ENCODE measurements at regions not wholly inside any gene's neighbourhood (a gene's known extent, or its start where the extent isn't known, plus 50 kb on each side); places are given as distances from the start of the nearest gene placed in this dataset.

- Mint-ChIP-seq H3K9me3 (peaks cover 7% of the 10 kb centered on the region), H3K36me3 (ENCODE audit: low read depth) (no peaks in the 10 kb centered on the region), H3K27me3 (ENCODE audit: insufficient read depth) (no peaks in the 10 kb centered on the region; the same call in 1 of the 2 replicates), H3K4me3 (no peak overlapping the region), H3K4me1 (ENCODE audit: low read depth) (no peaks in the 10 kb centered on the region), H3K27ac (no peak overlapping the region)
- DNase-seq: no peak
- TF ChIP-seq, protein P1, sequence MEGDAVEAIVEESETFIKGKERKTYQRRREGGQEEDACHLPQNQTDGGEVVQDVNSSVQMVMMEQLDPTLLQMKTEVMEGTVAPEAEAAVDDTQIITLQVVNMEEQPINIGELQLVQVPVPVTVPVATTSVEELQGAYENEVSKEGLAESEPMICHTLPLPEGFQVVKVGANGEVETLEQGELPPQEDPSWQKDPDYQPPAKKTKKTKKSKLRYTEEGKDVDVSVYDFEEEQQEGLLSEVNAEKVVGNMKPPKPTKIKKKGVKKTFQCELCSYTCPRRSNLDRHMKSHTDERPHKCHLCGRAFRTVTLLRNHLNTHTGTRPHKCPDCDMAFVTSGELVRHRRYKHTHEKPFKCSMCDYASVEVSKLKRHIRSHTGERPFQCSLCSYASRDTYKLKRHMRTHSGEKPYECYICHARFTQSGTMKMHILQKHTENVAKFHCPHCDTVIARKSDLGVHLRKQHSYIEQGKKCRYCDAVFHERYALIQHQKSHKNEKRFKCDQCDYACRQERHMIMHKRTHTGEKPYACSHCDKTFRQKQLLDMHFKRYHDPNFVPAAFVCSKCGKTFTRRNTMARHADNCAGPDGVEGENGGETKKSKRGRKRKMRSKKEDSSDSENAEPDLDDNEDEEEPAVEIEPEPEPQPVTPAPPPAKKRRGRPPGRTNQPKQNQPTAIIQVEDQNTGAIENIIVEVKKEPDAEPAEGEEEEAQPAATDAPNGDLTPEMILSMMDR (IDR thresholded peaks at IDR 0.05): no peak
Measured at GRCh38 chr3:63192248-63192647, 85.9 kb upstream of the SYNPR start.

DNA sequence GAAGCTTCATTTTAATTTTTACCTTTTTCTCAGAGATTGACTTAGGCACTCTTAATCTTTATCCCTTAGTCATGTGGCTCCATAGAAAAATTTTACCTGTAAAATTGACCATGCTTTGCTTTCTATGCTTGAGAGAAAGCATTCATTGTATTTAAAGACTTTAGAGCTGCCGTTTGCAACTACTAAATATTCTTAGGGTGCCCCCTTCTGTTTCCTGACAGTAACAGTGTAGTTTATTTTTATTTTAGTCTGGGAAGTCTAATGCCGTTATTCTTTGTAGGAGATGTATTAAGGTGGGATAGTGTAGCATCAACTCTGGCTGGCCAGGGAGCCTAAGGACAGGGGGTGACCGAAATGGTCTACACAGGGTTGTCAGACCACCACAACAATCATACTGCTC lies 84.5 kb upstream of the SYNPR start:
- H3K9me3 Mint-ChIP-seq: peaks cover 7% of the 10 kb centered on the region
- TF ChIP-seq, protein P1 (IDR thresholded peaks at IDR 0.05): peak; percentile 49; the same call in 1 of the 2 replicates

DNA sequence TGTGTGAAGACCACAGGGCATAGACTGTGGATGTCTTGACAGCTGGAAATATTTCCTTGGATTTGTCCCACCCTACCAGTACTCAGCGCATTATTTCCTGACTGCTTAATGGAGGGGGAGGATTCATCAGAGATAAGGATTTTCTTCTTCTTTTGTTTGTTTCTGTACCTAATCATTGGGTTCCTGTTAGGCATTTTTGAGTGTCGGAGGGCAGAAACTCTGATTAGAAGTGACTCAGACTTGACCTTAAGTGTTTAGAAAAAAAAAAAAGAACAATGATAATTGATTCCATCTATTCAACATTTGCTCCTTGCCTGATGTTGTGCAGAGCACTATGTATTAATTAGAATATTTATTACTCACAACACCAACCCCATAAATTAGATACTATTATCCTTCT lies 78.5 kb upstream of the SYNPR start:
- H3K4me3 Mint-ChIP-seq: no peak overlapping the region
- TF ChIP-seq, protein P1 (IDR thresholded peaks at IDR 0.05): no peak
- H3K9me3 Mint-ChIP-seq: peaks cover 6% of the 10 kb centered on the region
- no peaks in the 10 kb centered on the region for H3K36me3 Mint-ChIP-seq (ENCODE audit: low read depth)
- H3K27me3 Mint-ChIP-seq (ENCODE audit: insufficient read depth): no peaks in the 10 kb centered on the region; the same call in 1 of the 2 replicates
- H3K4me1 Mint-ChIP-seq (ENCODE audit: low read depth): no peaks in the 10 kb centered on the region
- no peak overlapping the region for H3K27ac Mint-ChIP-seq
- DNase-seq: no peak

More for the DNA sequence above, 84.5 kb upstream of the SYNPR start:
- Mint-ChIP-seq H3K27me3 (ENCODE audit: insufficient read depth) (no peaks in the 10 kb centered on the region; the same call in 1 of the 2 replicates), H3K27ac (no peak overlapping the region), H3K4me1 (ENCODE audit: low read depth) (no peaks in the 10 kb centered on the region), H3K36me3 (ENCODE audit: low read depth) (no peaks in the 10 kb centered on the region), H3K4me3 (no peak overlapping the region)
- DNase-seq: peak; percentile 23

DNA sequence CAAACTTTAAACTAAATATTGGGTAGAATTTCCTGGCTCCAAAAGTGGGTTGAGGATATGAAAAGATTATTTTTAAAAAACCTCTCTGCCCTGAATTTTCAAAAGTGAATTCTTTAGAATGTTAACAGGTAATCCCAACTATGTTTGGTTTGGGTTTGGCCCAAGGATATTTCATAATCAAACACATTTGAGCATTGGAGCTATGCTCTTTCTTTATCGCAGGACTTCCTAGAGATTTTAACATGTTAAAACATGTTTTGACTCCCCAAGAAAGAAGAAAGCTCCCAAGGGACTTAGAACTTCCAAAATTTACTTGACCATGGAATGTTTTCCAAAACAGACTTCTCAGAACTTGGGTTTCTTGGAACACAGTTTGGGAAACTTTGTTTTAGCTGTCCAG lies 75.6 kb upstream of the SYNPR start:
- no peak overlapping the region for H3K27ac Mint-ChIP-seq
- peaks cover 17% of the 10 kb centered on the region for H3K9me3 Mint-ChIP-seq
- no peaks in the 10 kb centered on the region; the same call in 1 of the 2 replicates for H3K27me3 Mint-ChIP-seq (ENCODE audit: insufficient read depth)
- no peak for DNase-seq
- H3K36me3 Mint-ChIP-seq (ENCODE audit: low read depth): no peaks in the 10 kb centered on the region
- no peak overlapping the region for H3K4me3 Mint-ChIP-seq
- H3K4me1 Mint-ChIP-seq (ENCODE audit: low read depth): no peaks in the 10 kb centered on the region
- TF ChIP-seq, protein P1 (IDR thresholded peaks at IDR 0.05): no peak

GRCh38 chr3:63207066-63207590 lies 71.0 kb upstream of the SYNPR start:
- Mint-ChIP-seq H3K9me3 (peaks cover 22% of the 10 kb centered on the region), H3K27me3 (ENCODE audit: insufficient read depth) (no peaks in the 10 kb centered on the region), H3K27ac (no peak overlapping the region), H3K4me3 (no peak overlapping the region), H3K36me3 (ENCODE audit: low read depth) (no peaks in the 10 kb centered on the region), H3K4me1 (ENCODE audit: low read depth) (no peaks in the 10 kb centered on the region)
- no peak for DNase-seq
- TF ChIP-seq, protein P1 (IDR thresholded peaks at IDR 0.05): no peak

Data from HFFc6 (cell line).